ENCODE measurements at regions not wholly inside any gene's neighbourhood (a gene's known extent, or its start where the extent isn't known, plus 50 kb on each side); places are given as distances from the start of the nearest gene placed in this dataset.

DNA sequence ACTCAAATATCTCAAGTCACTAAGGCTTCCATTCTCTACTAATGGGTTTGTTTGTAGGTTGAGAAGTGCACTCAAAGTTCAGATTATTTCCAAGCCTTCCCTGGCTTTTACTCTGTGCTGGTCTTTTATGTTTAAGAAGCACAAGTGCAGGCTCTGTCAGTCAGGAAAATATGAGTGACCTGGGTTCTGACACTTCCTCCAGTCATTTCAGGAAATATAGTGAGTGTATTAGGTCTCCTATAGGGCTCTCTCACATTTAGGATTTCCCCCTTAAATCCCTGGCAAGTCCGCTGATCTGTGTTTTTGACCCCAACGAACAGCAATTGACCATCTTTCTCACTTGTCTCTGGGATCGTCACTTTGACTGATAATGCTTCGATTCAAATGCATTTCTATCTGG lies 210.2 kb downstream of the ARPP21 start:
- no peaks in the 10 kb centered on the region for H3K27me3 ChIP-seq (ENCODE audit: insufficient read depth, insufficient read length)
- no peaks in the 10 kb centered on the region for H3K36me3 ChIP-seq (ENCODE audit: insufficient read depth, insufficient read length, low read length)
- no peaks in the 10 kb centered on the region for H3K9me3 ChIP-seq (ENCODE audit: insufficient read depth, low read length)
- DNase-seq (ENCODE audit: low read depth, low spot score), result no peak
- H3K4me3 ChIP-seq (ENCODE audit: insufficient read length, low read depth), result no peak overlapping the region
- no peaks in the 10 kb centered on the region for H3K4me1 ChIP-seq (ENCODE audit: insufficient read depth, insufficient read length)
- no peak overlapping the region for H3K9ac ChIP-seq (ENCODE audit: insufficient read length, low read depth)
- no peak for TF ChIP-seq YY1 (IDR thresholded peaks at IDR 0.05; ENCODE audit: insufficient read depth, insufficient read length)
- no peak for TF ChIP-seq ZNF274 (IDR thresholded peaks at IDR 0.05; ENCODE audit: low read depth, low read length)
- TF ChIP-seq SUZ12 (IDR thresholded peaks at IDR 0.05; ENCODE audit: extremely low read depth, insufficient read depth, insufficient read length), result no peak

DNA sequence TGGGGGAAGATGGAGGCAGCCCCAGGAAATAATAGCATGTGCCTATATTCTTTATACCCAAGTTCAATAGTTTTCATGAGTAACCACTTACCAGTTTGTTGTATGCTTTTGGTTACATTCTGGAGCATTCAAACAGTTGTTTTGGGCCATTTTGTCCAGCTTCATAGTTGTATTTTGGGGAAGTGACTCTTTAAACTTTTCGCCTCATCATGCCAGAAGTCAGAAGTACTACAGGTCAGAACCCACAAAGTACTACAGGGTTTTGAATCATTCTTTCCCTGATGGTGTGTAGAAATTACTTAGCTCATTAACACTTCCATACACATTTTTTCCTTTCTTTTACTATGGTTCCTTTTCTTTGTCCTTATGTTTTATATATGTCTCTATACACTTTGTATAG lies 210.6 kb downstream of the ARPP21 start:
- Histone ChIP-seq H3K9ac (ENCODE audit: insufficient read length, low read depth) (no peak overlapping the region), H3K36me3 (ENCODE audit: insufficient read depth, insufficient read length, low read length) (no peaks in the 10 kb centered on the region), H3K27me3 (ENCODE audit: insufficient read depth, insufficient read length) (no peaks in the 10 kb centered on the region), H3K4me1 (ENCODE audit: insufficient read depth, insufficient read length) (no peaks in the 10 kb centered on the region), H3K4me3 (ENCODE audit: insufficient read length, low read depth) (no peak overlapping the region), H3K9me3 (ENCODE audit: insufficient read depth, low read length) (no peaks in the 10 kb centered on the region)
- DNase-seq (ENCODE audit: low read depth, low spot score), result no peak
- TF ChIP-seq YY1 (IDR thresholded peaks at IDR 0.05; ENCODE audit: insufficient read depth, insufficient read length), result no peak

DNA sequence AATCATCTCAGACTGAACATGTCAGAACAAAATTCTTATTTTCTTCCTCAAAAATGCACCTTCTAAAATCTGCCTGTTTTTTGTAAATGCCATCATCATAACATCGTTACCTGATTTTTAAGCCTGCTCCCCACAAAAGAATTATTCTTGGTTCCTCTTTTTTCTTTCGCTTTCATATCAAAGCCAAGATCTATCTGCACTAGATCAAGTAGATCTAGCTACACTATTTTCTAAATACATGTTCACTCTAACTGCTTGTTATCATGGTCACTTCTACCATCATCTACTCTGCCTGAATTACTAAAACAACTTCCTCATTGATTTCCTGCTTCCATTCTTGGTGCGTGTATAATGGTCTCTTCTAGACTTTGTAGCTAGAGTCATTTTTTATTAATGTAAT lies 217.7 kb downstream of the ARPP21 start:
- no peaks in the 10 kb centered on the region for H3K27me3 ChIP-seq (ENCODE audit: insufficient read depth, insufficient read length)
- no peaks in the 10 kb centered on the region for H3K4me1 ChIP-seq (ENCODE audit: insufficient read depth, insufficient read length)
- no peak overlapping the region for H3K4me3 ChIP-seq (ENCODE audit: insufficient read length, low read depth)
- H3K9me3 ChIP-seq (ENCODE audit: insufficient read depth, low read length), result no peaks in the 10 kb centered on the region
- no peak for DNase-seq (ENCODE audit: low read depth, low spot score)
- TF ChIP-seq ZNF274 (IDR thresholded peaks at IDR 0.05; ENCODE audit: low read depth, low read length) (no peak), YY1 (IDR thresholded peaks at IDR 0.05; ENCODE audit: insufficient read depth, insufficient read length) (no peak), SUZ12 (IDR thresholded peaks at IDR 0.05; ENCODE audit: extremely low read depth, insufficient read depth, insufficient read length) (no peak)
- no peak overlapping the region for H3K9ac ChIP-seq (ENCODE audit: insufficient read length, low read depth)
- H3K36me3 ChIP-seq (ENCODE audit: insufficient read depth, insufficient read length, low read length), result no peaks in the 10 kb centered on the region

DNA sequence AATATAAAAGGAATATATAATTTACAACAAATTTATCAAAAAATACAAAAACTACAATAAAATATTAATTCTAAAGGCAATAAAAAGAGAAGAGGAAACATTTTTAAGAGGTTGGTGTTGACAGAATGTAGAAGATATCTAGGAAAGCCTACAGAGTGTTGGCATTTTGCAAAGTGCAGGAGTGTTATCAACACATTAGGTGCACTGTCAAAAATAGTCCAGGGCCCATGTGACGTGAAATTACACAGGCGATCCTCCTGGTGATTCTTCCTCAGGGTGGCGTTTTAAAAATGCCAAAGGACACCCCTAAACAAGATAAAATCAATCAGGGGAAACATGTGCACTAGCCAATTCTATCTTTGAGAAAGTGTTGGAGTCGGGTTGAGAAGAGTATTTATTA lies 222.7 kb downstream of the ARPP21 start:
- H3K4me1 ChIP-seq (ENCODE audit: insufficient read depth, insufficient read length), result no peaks in the 10 kb centered on the region
- TF ChIP-seq YY1 (IDR thresholded peaks at IDR 0.05; ENCODE audit: insufficient read depth, insufficient read length) (no peak), SUZ12 (IDR thresholded peaks at IDR 0.05; ENCODE audit: extremely low read depth, insufficient read depth, insufficient read length) (no peak), ZNF274 (IDR thresholded peaks at IDR 0.05; ENCODE audit: low read depth, low read length) (no peak)

DNA sequence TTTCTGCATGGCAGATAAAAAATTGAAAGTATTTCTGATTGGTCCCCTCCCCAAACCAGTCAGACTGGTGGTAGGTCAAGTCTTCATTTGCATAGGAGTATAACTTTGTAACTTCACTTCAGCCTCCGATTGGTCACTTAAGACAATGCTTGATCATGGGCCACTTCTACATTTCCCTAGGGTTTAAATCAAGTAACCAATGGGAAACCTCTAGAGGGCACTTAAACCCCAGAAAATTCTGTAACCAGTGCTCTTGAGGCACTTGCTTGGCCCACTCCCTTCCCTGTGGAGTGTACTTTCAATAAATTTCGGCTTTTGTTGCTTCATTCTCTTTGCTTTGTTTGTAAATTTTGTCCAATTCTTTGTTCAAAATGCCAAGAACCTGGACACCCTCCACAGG lies 225.5 kb downstream of the ARPP21 start:
- Histone ChIP-seq H3K9me3 (ENCODE audit: insufficient read depth, low read length) (no peaks in the 10 kb centered on the region), H3K4me3 (ENCODE audit: insufficient read length, low read depth) (no peak overlapping the region), H3K9ac (ENCODE audit: insufficient read length, low read depth) (no peak overlapping the region), H3K27me3 (ENCODE audit: insufficient read depth, insufficient read length) (no peaks in the 10 kb centered on the region), H3K4me1 (ENCODE audit: insufficient read depth, insufficient read length) (no peaks in the 10 kb centered on the region), H3K36me3 (ENCODE audit: insufficient read depth, insufficient read length, low read length) (no peaks in the 10 kb centered on the region)
- TF ChIP-seq YY1 (IDR thresholded peaks at IDR 0.05; ENCODE audit: insufficient read depth, insufficient read length), result no peak
- no peak for TF ChIP-seq ZNF274 (IDR thresholded peaks at IDR 0.05; ENCODE audit: low read depth, low read length)
- TF ChIP-seq SUZ12 (IDR thresholded peaks at IDR 0.05; ENCODE audit: extremely low read depth, insufficient read depth, insufficient read length), result no peak
- no peak for DNase-seq (ENCODE audit: low read depth, low spot score)

More for the DNA sequence above, 222.7 kb downstream of the ARPP21 start:
- Histone ChIP-seq H3K4me3 (ENCODE audit: insufficient read length, low read depth) (no peak overlapping the region), H3K36me3 (ENCODE audit: insufficient read depth, insufficient read length, low read length) (no peaks in the 10 kb centered on the region), H3K9ac (ENCODE audit: insufficient read length, low read depth) (no peak overlapping the region), H3K9me3 (ENCODE audit: insufficient read depth, low read length) (no peaks in the 10 kb centered on the region), H3K27me3 (ENCODE audit: insufficient read depth, insufficient read length) (no peaks in the 10 kb centered on the region)
- no peak for DNase-seq (ENCODE audit: low read depth, low spot score)

DNA sequence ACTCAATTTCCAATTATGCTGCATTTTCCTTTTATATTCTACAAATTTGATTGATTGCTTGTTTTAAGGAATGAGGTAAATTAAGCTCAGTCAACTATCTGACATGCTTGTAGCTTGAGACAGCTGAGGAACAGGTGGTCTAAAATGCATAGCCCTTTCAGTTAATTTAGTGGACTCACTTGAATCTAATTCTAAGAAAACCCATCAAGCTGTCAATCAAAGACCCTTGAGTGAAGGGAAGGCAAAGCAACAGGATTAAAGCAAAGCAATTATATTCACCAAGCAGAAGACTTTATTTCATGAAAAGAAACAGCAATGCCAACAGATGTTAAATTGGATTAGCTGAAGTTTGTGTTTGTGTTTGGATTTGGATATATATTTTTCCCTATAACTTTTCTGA lies 228.5 kb downstream of the ARPP21 start:
- H3K4me3 ChIP-seq (ENCODE audit: insufficient read length, low read depth), result no peak overlapping the region
- H3K9ac ChIP-seq (ENCODE audit: insufficient read length, low read depth), result no peak overlapping the region
- DNase-seq (ENCODE audit: low read depth, low spot score), result no peak
- TF ChIP-seq ZNF274 (IDR thresholded peaks at IDR 0.05; ENCODE audit: low read depth, low read length), result no peak
- TF ChIP-seq SUZ12 (IDR thresholded peaks at IDR 0.05; ENCODE audit: extremely low read depth, insufficient read depth, insufficient read length), result no peak
- no peak for TF ChIP-seq YY1 (IDR thresholded peaks at IDR 0.05; ENCODE audit: insufficient read depth, insufficient read length)
- no peaks in the 10 kb centered on the region for H3K4me1 ChIP-seq (ENCODE audit: insufficient read depth, insufficient read length)
- no peaks in the 10 kb centered on the region for H3K36me3 ChIP-seq (ENCODE audit: insufficient read depth, insufficient read length, low read length)
- H3K27me3 ChIP-seq (ENCODE audit: insufficient read depth, insufficient read length), result no peaks in the 10 kb centered on the region
- H3K9me3 ChIP-seq (ENCODE audit: insufficient read depth, low read length), result no peaks in the 10 kb centered on the region

DNA sequence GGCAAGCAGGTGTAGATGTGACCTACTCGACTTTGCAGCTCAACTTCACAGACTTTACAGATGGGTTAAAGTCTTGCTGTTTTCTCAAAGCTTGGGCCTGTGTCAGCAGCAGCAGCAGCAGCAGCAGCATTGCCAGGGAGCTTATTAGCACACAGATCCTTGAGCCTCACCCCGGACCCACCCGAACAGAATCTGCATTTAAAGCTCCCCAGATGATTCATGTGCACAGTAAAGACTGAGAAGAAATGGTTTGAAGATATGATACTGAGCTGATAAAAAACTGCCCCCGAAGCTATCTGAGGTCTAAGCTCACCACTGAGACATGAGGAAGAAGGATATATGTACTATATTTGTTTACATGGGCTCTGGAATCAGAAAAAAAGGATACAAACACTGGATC lies 231.7 kb downstream of the ARPP21 start:
- Histone ChIP-seq H3K9ac (ENCODE audit: insufficient read length, low read depth) (no peak overlapping the region), H3K36me3 (ENCODE audit: insufficient read depth, insufficient read length, low read length) (no peaks in the 10 kb centered on the region), H3K9me3 (ENCODE audit: insufficient read depth, low read length) (no peaks in the 10 kb centered on the region), H3K27me3 (ENCODE audit: insufficient read depth, insufficient read length) (no peaks in the 10 kb centered on the region), H3K4me3 (ENCODE audit: insufficient read length, low read depth) (no peak overlapping the region), H3K4me1 (ENCODE audit: insufficient read depth, insufficient read length) (no peaks in the 10 kb centered on the region)
- DNase-seq (ENCODE audit: low read depth, low spot score), result no peak
- TF ChIP-seq SUZ12 (IDR thresholded peaks at IDR 0.05; ENCODE audit: extremely low read depth, insufficient read depth, insufficient read length), result no peak
- TF ChIP-seq ZNF274 (IDR thresholded peaks at IDR 0.05; ENCODE audit: low read depth, low read length), result no peak
- no peak for TF ChIP-seq YY1 (IDR thresholded peaks at IDR 0.05; ENCODE audit: insufficient read depth, insufficient read length)

DNA sequence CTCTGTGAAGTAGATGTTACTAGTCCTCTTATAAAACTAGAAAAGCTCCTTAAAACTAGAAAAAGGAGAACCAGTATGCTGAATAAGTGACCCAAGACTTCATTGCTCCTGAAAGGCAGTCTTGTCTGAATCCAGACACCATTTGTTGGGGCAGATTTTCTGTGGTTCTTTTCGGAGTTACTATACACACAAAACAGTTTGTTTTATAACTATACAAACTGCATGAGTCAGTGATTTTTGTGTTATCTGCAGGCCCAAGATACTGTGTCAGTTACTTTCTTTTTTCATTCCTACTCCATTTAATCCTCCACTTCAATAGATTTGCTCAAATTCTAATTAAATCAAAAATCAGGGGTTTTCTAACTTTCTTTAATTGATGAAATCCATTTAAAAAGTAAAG lies 244.6 kb downstream of the ARPP21 start:
- TF ChIP-seq YY1 (IDR thresholded peaks at IDR 0.05; ENCODE audit: insufficient read depth, insufficient read length) (no peak), ZNF274 (IDR thresholded peaks at IDR 0.05; ENCODE audit: low read depth, low read length) (no peak), SUZ12 (IDR thresholded peaks at IDR 0.05; ENCODE audit: extremely low read depth, insufficient read depth, insufficient read length) (no peak)
- H3K4me1 ChIP-seq (ENCODE audit: insufficient read depth, insufficient read length), result no peaks in the 10 kb centered on the region
- no peak for DNase-seq (ENCODE audit: low read depth, low spot score)
- H3K9ac ChIP-seq (ENCODE audit: insufficient read length, low read depth), result no peak overlapping the region
- H3K36me3 ChIP-seq (ENCODE audit: insufficient read depth, insufficient read length, low read length), result no peaks in the 10 kb centered on the region
- no peaks in the 10 kb centered on the region for H3K27me3 ChIP-seq (ENCODE audit: insufficient read depth, insufficient read length)
- H3K9me3 ChIP-seq (ENCODE audit: insufficient read depth, low read length), result peaks cover 17% of the 10 kb centered on the region
- no peak overlapping the region for H3K4me3 ChIP-seq (ENCODE audit: insufficient read length, low read depth)
